IPS DF 4.7 (cell line): ENCODE measurements at regions not wholly inside any gene's neighbourhood (a gene's known extent, or its start where the extent isn't known, plus 50 kb on each side); places are given as distances from the start of the nearest gene placed in this dataset.

ENCODE experiments used
- DNase-seq: peaks from one replicate; pipeline ENCODE4 v3.0.0-alpha.2; 2013; ENCODE audit warnings: low spot score; ENCODE audit errors: extremely low read depth

GRCh38 chr10:113320987-113321386, 231.9 kb upstream of the HABP2 start:
- DNase-seq: no peak

DNA sequence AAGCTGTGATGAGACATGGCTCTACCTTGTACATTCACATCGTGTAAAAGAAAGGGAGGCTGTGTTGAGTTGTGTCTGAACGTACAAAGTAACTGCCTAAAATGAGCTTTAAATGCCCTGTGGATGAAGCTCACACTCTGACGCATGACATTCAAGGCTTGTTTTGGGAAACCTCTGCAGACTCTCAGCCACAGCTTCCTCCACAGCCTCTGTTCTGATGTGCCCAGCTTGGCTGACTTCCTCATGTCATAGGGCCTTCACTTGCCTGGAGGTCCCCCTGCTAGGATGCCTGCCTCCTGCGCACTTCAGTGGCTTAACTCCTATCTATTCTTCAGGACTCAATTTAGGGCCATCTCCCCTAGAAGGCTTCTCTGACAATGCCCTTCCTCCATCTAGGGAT, 230.0 kb upstream of the HABP2 start:
- DNase-seq: no peak

DNA sequence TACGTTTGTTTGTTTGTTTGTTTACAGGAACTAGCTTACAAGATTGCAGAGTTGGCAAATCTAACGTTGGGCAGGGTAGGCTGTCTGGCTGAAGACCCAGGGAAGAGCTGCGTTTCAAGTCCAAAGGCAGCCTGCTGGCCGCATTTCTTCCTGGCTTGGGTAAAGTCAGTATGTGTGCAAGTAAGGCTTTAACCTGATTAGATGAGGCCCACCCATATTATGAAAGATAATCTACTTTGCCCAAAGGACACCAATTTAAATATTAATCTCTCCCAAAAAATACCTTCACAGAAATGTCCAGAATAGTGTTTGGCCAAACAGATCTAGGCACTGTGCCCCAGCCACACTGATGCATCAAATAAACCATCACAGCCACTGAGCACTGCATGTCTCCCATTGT, 228.9 kb upstream of the HABP2 start:
- DNase-seq: no peak

GRCh38 chr10:113326160-113327111, 226.4 kb upstream of the HABP2 start:
- no peak for DNase-seq

DNA sequence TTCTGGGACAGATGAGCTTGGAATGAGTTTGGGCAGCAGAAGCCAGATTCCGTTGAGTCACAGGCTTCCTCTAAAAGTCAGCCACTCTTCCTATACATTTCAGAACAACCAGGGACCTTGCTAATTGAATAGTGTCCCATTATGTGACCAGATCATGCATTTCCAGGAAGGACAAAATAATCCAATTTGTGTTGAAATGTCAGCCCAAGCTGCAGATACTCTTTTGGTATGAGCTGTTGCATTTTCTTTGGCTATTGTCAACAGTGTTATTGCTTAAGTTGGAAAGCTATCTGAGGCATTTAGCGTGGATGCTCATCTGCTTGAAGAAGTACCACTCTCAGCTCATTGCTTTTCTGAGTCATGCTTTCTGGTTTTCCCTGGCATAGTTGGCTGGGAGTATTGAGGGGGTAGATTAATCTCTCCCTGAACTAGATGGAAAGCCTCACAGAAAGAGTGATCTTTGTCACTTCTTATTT, 223.7 kb upstream of the HABP2 start:
- DNase-seq: no peak

GRCh38 chr10:113331961-113332360, 220.9 kb upstream of the HABP2 start:
- no peak for DNase-seq

DNA sequence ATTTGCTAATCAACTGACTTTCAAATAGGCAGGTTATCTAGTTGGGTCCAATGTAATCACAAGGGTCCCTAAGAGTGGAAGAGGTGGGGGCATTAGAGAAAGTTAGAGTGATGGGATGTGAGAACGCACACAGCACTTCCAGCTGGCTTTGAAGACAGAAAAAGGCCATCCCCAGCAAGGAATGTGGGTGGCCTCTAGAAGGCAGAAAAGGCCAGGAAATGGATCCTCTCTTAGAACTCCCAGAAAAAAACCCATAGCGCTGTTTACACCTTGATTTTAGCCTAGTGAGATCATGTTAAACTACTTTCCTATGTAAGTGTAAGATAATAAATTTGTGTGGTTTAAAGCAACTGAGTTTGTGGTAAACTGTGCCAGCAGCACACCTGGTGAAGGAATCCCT, 219.5 kb upstream of the HABP2 start:
- no peak for DNase-seq

GRCh38 chr10:113335592-113335991, 217.3 kb upstream of the HABP2 start:
- DNase-seq: no peak

GRCh38 chr10:113336549-113337130, 216.2 kb upstream of the HABP2 start:
- DNase-seq: no peak

DNA sequence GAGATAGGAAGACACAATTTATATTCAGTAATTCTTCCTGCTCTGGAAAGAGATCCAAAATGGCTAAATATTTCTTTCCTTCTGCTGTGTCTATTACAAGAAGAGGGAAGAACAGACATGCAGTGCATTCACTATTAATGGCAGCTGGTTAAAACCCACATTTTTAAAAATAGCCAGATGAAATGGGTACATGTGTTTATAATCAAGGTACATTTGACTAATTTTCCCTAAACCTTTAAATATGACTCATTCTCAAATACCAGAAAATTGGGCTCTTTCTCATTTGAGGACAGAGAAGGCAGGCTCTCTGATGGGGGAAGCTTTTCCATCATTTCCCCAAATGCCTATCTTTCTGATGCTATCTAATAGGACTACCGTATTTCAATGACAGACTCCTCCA, 215.7 kb upstream of the HABP2 start:
- DNase-seq: no peak

GRCh38 chr10:113339121-113339520, 213.7 kb upstream of the HABP2 start:
- DNase-seq: no peak

- no peak for DNase-seq
Observed at GRCh38 chr10:113340282-113340681, 212.6 kb upstream of the HABP2 start.

GRCh38 chr10:113341138-113341537, 211.7 kb upstream of the HABP2 start:
- DNase-seq: no peak

- no peak for DNase-seq
Observed at GRCh38 chr10:113345826-113346624, 206.8 kb upstream of the HABP2 start.

DNA sequence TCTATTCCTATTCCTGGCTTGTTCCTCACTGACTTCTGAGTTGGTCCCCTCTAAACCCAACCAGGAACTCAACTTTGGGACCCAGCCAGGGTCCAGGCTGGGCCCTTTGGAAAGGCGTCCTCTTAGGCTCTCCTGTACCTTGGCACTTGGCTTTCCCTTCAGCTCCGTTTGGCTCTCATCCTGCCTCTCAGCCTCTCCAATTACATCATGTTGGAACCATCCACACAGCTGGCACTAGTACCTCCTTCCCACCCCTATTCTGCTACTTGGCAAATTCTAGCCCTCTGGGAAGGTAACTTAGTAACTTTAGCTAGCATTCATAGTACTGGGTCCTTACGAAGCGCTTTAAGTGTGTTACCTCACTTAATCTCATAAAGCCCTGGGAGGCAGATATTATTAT, 205.3 kb upstream of the HABP2 start:
- DNase-seq: no peak

GRCh38 chr10:113348694-113349093, 204.2 kb upstream of the HABP2 start:
- DNase-seq: no peak

- no peak for DNase-seq
Observed at GRCh38 chr10:113350311-113351040, 202.4 kb upstream of the HABP2 start.

GRCh38 chr10:113354711-113355110, 198.1 kb upstream of the HABP2 start:
- DNase-seq: no peak

GRCh38 chr10:113356794-113357680, 195.8 kb upstream of the HABP2 start:
- DNase-seq: no peak

- no peak for DNase-seq
Observed at GRCh38 chr10:113357681-113358300, 195.1 kb upstream of the HABP2 start.
